Liver (tissue), 8 donors: ENCODE measurements at regions not wholly inside any gene's neighbourhood (a gene's known extent, or its start where the extent isn't known, plus 50 kb on each side); places are given as distances from the start of the nearest gene placed in this dataset.

Experiments
- DNase-seq: peaks from one replicate; pipeline ENCODE4 v3.0.0-alpha.2; 2017; ENCODE audit warnings: low spot score
- H3K27ac ChIP-seq, 2 donors: one replicate each; pipeline ENCODE4 v1.7.0; 2013; ENCODE audit warnings: inconsistent platforms in 2 of 2, low read length in 2 of 2, control low read depth in 1 of 2, low read depth in 1 of 2, mild to moderate bottlenecking in 1 of 2
- H3K27me3 ChIP-seq, 4 donors: one replicate each; pipeline versions ENCODE4 v1.6.1 to v1.7.0; 2013; ENCODE audit warnings: low read length in 3 of 4, inconsistent platforms in 1 of 4, mild to moderate bottlenecking in 1 of 4, moderate library complexity in 1 of 4; ENCODE audit not compliant: control insufficient read depth in 4 of 4, insufficient read depth in 4 of 4
- H3K36me3 ChIP-seq, 4 donors: one replicate each; pipeline versions ENCODE4 v1.6.1 to v1.7.0; 2013; ENCODE audit warnings: low read length in 3 of 4, mild to moderate bottlenecking in 3 of 4, low read depth in 1 of 4, moderate library complexity in 1 of 4; ENCODE audit not compliant: control insufficient read depth in 4 of 4, insufficient read depth in 3 of 4
- H3K4me1 ChIP-seq, 4 donors: one replicate each; pipeline versions ENCODE4 v1.6.1 to v1.7.0; 2013; ENCODE audit warnings: low read length in 3 of 4, mild to moderate bottlenecking in 3 of 4, moderate library complexity in 1 of 4; ENCODE audit not compliant: control insufficient read depth in 4 of 4, insufficient read depth in 4 of 4
- H3K4me3 ChIP-seq, 3 donors: one replicate each; pipeline versions ENCODE4 v1.6.1 to v1.7.0; 2013; ENCODE audit warnings: low read length in 3 of 3, control low read depth in 1 of 3, low read depth in 1 of 3, mild to moderate bottlenecking in 1 of 3
- H3K9ac ChIP-seq, 2 donors: one replicate each; pipeline ENCODE4 v1.7.0; 2013; ENCODE audit warnings: low read length in 2 of 2, mild to moderate bottlenecking in 2 of 2, moderate library complexity in 2 of 2, control low read depth in 1 of 2, low read depth in 1 of 2
- H3K9me3 ChIP-seq, 4 donors: one replicate each; pipeline versions ENCODE4 v1.6.1 to v1.7.0; 2013; ENCODE audit warnings: low read length in 3 of 4; ENCODE audit not compliant: control insufficient read depth in 4 of 4
- ATF3 ChIP-seq: IDR thresholded peaks from 2 replicates; pipeline ENCODE4 v1.6.1; 2016; ENCODE audit warnings: antibody characterized with exemption
- CTCF ChIP-seq: fragments of 150-350 bp; IDR thresholded peaks from 2 replicates; pipeline ENCODE4 v1.5.1; 2017; ENCODE audit warnings: improper control_type of control experiment, low read depth, low read length; ENCODE audit not compliant: missing input control
- EGR1 ChIP-seq, 2 donors: IDR thresholded peaks; 2 replicates each; pipeline ENCODE4 v1.6.1; 2016 to 2018; ENCODE audit warnings: antibody characterized with exemption in 2 of 2, low read depth in 2 of 2
- FOXA1 ChIP-seq: IDR thresholded peaks from 2 replicates; pipeline ENCODE4 v1.6.1; 2016; ENCODE audit warnings: antibody characterized with exemption
- FOXA2 ChIP-seq: IDR thresholded peaks from 2 replicates; pipeline ENCODE4 v1.6.1; 2016; ENCODE audit warnings: antibody characterized with exemption
- GABPA ChIP-seq, 2 donors: IDR thresholded peaks in 1 of 2; conservative IDR thresholded peaks in 1 of 2; 2 replicates each; pipeline ENCODE4 v1.6.1; 2016; ENCODE audit warnings: antibody characterized with exemption in 2 of 2, mild to moderate bottlenecking in 1 of 2, moderate library complexity in 1 of 2
- HNF4A ChIP-seq, 2 donors: conservative IDR thresholded peaks; 2 replicates each; pipeline ENCODE4 v1.6.1; 2016; ENCODE audit warnings: antibody characterized with exemption in 2 of 2, mild to moderate bottlenecking in 2 of 2
- HNF4G ChIP-seq: IDR thresholded peaks from 2 replicates; pipeline ENCODE4 v1.6.1; 2016; ENCODE audit warnings: antibody characterized with exemption
- JUND ChIP-seq, 2 donors: IDR thresholded peaks; 2 replicates each; pipeline ENCODE4 v1.6.1; 2016; ENCODE audit warnings: antibody characterized with exemption in 2 of 2
- MAX ChIP-seq: IDR thresholded peaks from 2 replicates; pipeline ENCODE4 v1.6.1; 2016; ENCODE audit warnings: antibody characterized with exemption
- NR2F2 ChIP-seq: IDR thresholded peaks from 2 replicates; pipeline ENCODE4 v1.6.1; 2016; ENCODE audit warnings: antibody characterized with exemption
- RAD21 ChIP-seq, 2 donors: IDR thresholded peaks; 2 replicates each; pipeline ENCODE4 v1.6.1; 2016; ENCODE audit warnings: antibody characterized with exemption in 2 of 2, mild to moderate bottlenecking in 2 of 2
- REST ChIP-seq: IDR thresholded peaks from 2 replicates; pipeline ENCODE4 v1.6.1; 2016; ENCODE audit warnings: antibody characterized with exemption, mild to moderate bottlenecking
- SP1 ChIP-seq: IDR thresholded peaks from 2 replicates; pipeline ENCODE4 v1.6.1; 2018; ENCODE audit warnings: antibody characterized with exemption, mild to moderate bottlenecking
- TAF1 ChIP-seq: conservative IDR thresholded peaks from 2 replicates; pipeline ENCODE4 v1.6.1; 2016; ENCODE audit warnings: antibody characterized with exemption, mild to moderate bottlenecking
- WGBS: extraction: QIAGEN DNeasy Blood & Tissue Kit; methylation state at CpG from one replicate; pipeline ENCODE4 v1.1.7; 2013; 5-methylcytosine and 5-hydroxymethylcytosine counted together
- TF ChIP-seq, protein P1 (sequence below): IDR thresholded peaks from 2 replicates; pipeline ENCODE4 v1.6.1; 2016; ENCODE audit warnings: antibody characterized with exemption
- donor health status: healthy.
- donor health status: healthy.
- donor health status: healthy.
- donor health status: healthy.
- donor health status: healthy.

- TF ChIP-seq HNF4G (no peak), REST (no peak), JUND (IDR thresholded peaks at IDR 0.05) (no peak), RAD21 (IDR thresholded peaks at IDR 0.05) (no peak), MAX (no peak), GABPA (IDR thresholded peaks at IDR 0.05 in 1 of 2, conservative IDR thresholded peaks at IDR 0.05 in 1 of 2) (no peak), CTCF (no peak), FOXA2 (no peak), TAF1 (no peak), SP1 (no peak), HNF4A (conservative IDR thresholded peaks at IDR 0.05) (no peak)
- TF ChIP-seq, protein P1, sequence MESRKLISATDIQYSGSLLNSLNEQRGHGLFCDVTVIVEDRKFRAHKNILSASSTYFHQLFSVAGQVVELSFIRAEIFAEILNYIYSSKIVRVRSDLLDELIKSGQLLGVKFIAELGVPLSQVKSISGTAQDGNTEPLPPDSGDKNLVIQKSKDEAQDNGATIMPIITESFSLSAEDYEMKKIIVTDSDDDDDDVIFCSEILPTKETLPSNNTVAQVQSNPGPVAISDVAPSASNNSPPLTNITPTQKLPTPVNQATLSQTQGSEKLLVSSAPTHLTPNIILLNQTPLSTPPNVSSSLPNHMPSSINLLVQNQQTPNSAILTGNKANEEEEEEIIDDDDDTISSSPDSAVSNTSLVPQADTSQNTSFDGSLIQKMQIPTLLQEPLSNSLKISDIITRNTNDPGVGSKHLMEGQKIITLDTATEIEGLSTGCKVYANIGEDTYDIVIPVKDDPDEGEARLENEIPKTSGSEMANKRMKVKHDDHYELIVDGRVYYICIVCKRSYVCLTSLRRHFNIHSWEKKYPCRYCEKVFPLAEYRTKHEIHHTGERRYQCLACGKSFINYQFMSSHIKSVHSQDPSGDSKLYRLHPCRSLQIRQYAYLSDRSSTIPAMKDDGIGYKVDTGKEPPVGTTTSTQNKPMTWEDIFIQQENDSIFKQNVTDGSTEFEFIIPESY, result no peak
- H3K27ac ChIP-seq, result no peak overlapping the region
- H3K27me3 ChIP-seq, result no peaks in the 10 kb centered on the region
- H3K4me3 ChIP-seq, result no peak overlapping the region
- 38% methylated on average over 15 of the region's 15 CpGs for WGBS
- no peaks in the 10 kb centered on the region for H3K36me3 ChIP-seq
- no peak overlapping the region for H3K9ac ChIP-seq
- H3K4me1 ChIP-seq, result no peaks in the 10 kb centered on the region
- DNase-seq, result no peak
- no peaks in the 10 kb centered on the region for H3K9me3 ChIP-seq
Measured at GRCh38 chr2:437756-438393, 150.0 kb upstream of the ALKAL2 start.

- H3K4me1 ChIP-seq, result no peaks in the 10 kb centered on the region
- no peaks in the 10 kb centered on the region for H3K27me3 ChIP-seq
- H3K4me3 ChIP-seq, result no peak overlapping the region
- 79% methylated on average over 5 of the region's 5 CpGs for WGBS
- H3K36me3 ChIP-seq, result no peaks in the 10 kb centered on the region
- no peak overlapping the region for H3K9ac ChIP-seq
- DNase-seq, result no peak
- H3K27ac ChIP-seq, result no peak overlapping the region
- H3K9me3 ChIP-seq, result no peaks in the 10 kb centered on the region
- TF ChIP-seq, protein P1, result no peak
- TF ChIP-seq HNF4A (conservative IDR thresholded peaks at IDR 0.05) (no peak), FOXA2 (no peak), JUND (IDR thresholded peaks at IDR 0.05) (no peak), REST (no peak), FOXA1 (no peak), GABPA (IDR thresholded peaks at IDR 0.05 in 1 of 2, conservative IDR thresholded peaks at IDR 0.05 in 1 of 2) (no peak), EGR1 (IDR thresholded peaks at IDR 0.05; ENCODE audit: low read depth in 2 of 2) (no peak), NR2F2 (no peak), SP1 (no peak), ATF3 (no peak), MAX (no peak), RAD21 (IDR thresholded peaks at IDR 0.05) (no peak)
Measured at GRCh38 chr2:437180-437579, 149.3 kb upstream of the ALKAL2 start.
